ENCODE measurements at regions not wholly inside any gene's neighbourhood (a gene's known extent, or its start where the extent isn't known, plus 50 kb on each side); places are given as distances from the start of the nearest gene placed in this dataset.

DNA sequence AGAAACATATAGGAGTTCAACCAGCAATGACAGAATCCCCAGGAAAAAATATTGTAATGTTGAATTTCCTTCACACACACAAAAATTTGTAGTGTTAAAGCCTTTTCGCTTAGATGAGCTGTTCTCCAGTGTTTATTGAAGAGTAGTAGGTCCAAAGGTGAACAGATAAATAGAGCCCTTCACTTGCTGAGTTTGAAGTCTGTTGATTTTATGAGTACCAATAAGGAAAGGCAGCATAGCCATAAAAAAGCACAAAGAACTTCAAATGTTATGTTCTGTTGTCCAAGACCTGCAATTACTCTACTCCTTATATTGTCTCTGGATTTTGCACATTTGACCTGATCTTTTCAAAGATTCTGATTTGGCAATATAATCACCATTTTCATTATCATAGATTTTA lies 362.7 kb upstream of the B3GALT2 start:
- TF ChIP-seq, protein P1, sequence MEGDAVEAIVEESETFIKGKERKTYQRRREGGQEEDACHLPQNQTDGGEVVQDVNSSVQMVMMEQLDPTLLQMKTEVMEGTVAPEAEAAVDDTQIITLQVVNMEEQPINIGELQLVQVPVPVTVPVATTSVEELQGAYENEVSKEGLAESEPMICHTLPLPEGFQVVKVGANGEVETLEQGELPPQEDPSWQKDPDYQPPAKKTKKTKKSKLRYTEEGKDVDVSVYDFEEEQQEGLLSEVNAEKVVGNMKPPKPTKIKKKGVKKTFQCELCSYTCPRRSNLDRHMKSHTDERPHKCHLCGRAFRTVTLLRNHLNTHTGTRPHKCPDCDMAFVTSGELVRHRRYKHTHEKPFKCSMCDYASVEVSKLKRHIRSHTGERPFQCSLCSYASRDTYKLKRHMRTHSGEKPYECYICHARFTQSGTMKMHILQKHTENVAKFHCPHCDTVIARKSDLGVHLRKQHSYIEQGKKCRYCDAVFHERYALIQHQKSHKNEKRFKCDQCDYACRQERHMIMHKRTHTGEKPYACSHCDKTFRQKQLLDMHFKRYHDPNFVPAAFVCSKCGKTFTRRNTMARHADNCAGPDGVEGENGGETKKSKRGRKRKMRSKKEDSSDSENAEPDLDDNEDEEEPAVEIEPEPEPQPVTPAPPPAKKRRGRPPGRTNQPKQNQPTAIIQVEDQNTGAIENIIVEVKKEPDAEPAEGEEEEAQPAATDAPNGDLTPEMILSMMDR (IDR thresholded peaks at IDR 0.05): no peak
- Histone ChIP-seq H3K27me3 (replicated peaks; ENCODE audit: insufficient read depth) (no peaks in the 10 kb centered on the region), H3K27ac (no peak overlapping the region), H3K9me3 (no peaks in the 10 kb centered on the region), H3K36me3 (no peaks in the 10 kb centered on the region), H3K4me1 (ENCODE audit: control insufficient read depth in 1 of 2, low read depth in 2 of 2) (no peaks in the 10 kb centered on the region), H3K4me3 (no peak overlapping the region)
- DNase-seq (ENCODE audit: low spot score) (no peak), ATAC-seq (ENCODE audit: insufficient number of reproducible peaks, low FRiP score, low read depth) (no peak)

DNA sequence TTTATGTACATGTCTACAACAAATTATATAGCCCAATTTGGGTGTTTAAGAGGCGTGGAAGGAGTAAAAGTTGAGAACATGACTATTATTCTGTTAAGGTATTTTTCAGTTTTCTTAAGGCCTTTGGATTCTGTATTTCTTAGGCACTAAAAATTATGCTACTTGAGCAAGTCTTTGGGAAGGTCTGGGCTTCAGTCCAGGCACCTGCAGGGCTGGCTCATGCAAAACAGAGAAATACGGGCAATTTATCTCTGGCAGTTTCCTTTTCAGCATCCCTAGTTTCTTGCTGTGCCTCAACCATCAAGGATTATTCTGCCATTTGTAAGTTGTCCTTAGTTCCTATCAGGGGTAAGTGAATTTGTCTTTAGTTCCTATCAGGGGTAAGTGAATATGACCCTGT lies 358.8 kb upstream of the B3GALT2 start:
- TF ChIP-seq, protein P1 (IDR thresholded peaks at IDR 0.05): no peak
- Histone ChIP-seq H3K27me3 (replicated peaks; ENCODE audit: insufficient read depth) (no peaks in the 10 kb centered on the region), H3K27ac (no peak overlapping the region), H3K9me3 (no peaks in the 10 kb centered on the region), H3K36me3 (no peaks in the 10 kb centered on the region), H3K4me1 (ENCODE audit: control insufficient read depth in 1 of 2, low read depth in 2 of 2) (no peaks in the 10 kb centered on the region), H3K4me3 (no peak overlapping the region)
- no peak for DNase-seq (ENCODE audit: low spot score)
- ATAC-seq (ENCODE audit: insufficient number of reproducible peaks, low FRiP score, low read depth): no peak

DNA sequence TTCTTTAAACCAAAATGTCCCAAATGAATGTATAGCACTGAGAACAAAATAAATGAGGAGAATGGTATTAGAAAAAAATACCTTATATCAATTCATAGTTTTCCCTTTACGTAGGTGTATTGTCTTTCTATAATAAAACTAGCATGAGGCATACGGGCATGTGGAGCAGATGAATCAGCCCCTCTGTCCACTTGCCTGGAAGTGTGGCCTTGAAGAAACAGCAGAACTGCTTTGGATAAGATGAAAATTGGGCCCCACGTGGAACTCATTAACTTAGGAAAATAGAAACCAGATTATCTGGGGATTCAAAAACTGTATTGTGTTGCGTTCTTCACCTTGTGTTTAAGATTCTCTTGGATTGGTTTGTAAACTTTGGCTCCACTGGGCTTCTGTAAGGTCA lies 356.8 kb upstream of the B3GALT2 start:
- H3K4me1 ChIP-seq (ENCODE audit: control insufficient read depth in 1 of 2, low read depth in 2 of 2): no peaks in the 10 kb centered on the region
- no peak for ATAC-seq (ENCODE audit: insufficient number of reproducible peaks, low FRiP score, low read depth)

DNA sequence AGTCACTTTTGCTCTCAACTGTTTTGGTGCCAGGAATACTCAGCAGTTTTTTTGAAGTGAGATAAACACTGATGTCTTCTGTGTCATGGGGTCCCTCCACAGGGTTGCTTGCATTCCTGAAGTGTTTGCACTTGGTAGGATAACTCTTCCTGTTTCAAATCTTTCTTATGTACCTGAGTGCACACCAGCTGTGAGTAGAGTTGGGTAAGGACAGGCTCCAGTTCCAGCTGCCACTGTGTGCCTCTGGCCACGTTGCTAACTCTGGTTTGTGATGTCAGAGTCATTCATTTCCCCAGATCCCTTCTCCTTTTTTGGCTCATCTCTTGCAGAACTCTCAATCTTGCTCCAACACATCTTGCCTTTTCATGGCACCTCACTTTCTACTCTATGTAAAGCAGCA lies 356.3 kb upstream of the B3GALT2 start:
- H3K27ac ChIP-seq: no peak overlapping the region
- ATAC-seq (ENCODE audit: insufficient number of reproducible peaks, low FRiP score, low read depth): no peak
- no peak for DNase-seq (ENCODE audit: low spot score)
- no peaks in the 10 kb centered on the region for H3K36me3 ChIP-seq
- H3K9me3 ChIP-seq: no peaks in the 10 kb centered on the region
- H3K4me3 ChIP-seq: no peak overlapping the region
- no peaks in the 10 kb centered on the region for H3K27me3 ChIP-seq (replicated peaks; ENCODE audit: insufficient read depth)
- TF ChIP-seq, protein P1 (IDR thresholded peaks at IDR 0.05): no peak
- H3K4me1 ChIP-seq (ENCODE audit: control insufficient read depth in 1 of 2, low read depth in 2 of 2): no peaks in the 10 kb centered on the region

More for the DNA sequence above, 356.8 kb upstream of the B3GALT2 start:
- no peak overlapping the region for H3K27ac ChIP-seq
- no peaks in the 10 kb centered on the region for H3K27me3 ChIP-seq (replicated peaks; ENCODE audit: insufficient read depth)
- no peak for DNase-seq (ENCODE audit: low spot score)
- TF ChIP-seq, protein P1 (IDR thresholded peaks at IDR 0.05): no peak
- H3K4me3 ChIP-seq: no peak overlapping the region
- H3K36me3 ChIP-seq: no peaks in the 10 kb centered on the region
- H3K9me3 ChIP-seq: no peaks in the 10 kb centered on the region

DNA sequence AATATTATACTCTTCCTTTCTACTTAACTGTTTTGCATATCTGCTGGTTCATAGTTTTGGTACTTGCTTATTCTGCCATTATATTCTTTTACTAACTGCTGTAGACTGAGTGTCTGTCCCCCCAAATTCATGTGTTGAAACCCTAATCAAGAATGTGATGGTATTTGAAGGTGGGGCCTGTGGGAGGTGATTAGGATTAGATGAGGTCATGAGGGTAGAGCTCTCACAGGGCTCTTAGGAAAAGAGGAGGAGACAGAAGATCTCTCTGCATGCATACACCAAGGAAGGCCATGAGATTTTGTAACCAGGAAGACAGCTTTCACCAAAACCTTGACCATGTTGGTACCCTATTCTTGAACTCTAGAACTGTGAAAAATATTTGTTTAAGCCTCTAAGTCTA lies 354.1 kb upstream of the B3GALT2 start:
- no peak for ATAC-seq (ENCODE audit: insufficient number of reproducible peaks, low FRiP score, low read depth)
- Histone ChIP-seq H3K4me1 (ENCODE audit: control insufficient read depth in 1 of 2, low read depth in 2 of 2) (no peaks in the 10 kb centered on the region), H3K9me3 (no peaks in the 10 kb centered on the region), H3K27me3 (replicated peaks; ENCODE audit: insufficient read depth) (no peaks in the 10 kb centered on the region), H3K4me3 (no peak overlapping the region), H3K27ac (no peak overlapping the region), H3K36me3 (no peaks in the 10 kb centered on the region)
- DNase-seq (ENCODE audit: low spot score): no peak
- TF ChIP-seq, protein P1 (IDR thresholded peaks at IDR 0.05): no peak
